A673 (cell line): ENCODE measurements at regions not wholly inside any gene's neighbourhood (a gene's known extent, or its start where the extent isn't known, plus 50 kb on each side); places are given as distances from the start of the nearest gene placed in this dataset.

Source experiments
- BruUV-seq: library from RNA; stranded (reverse); fragments of 400-500 nt; replicated peaks from 2 replicates; lab custom pipeline; 2021; lab: Mats Ljungman, UMichigan
- CTCF ChIA-PET: fragments of 300-600 bp; sonication (Branson Sonifier 250); formaldehyde crosslinking; loops from one replicate; lab custom pipeline; 2022; ENCODE audit warnings: antibody characterized with exemption; lab: Charles Lee
- POLR2A ChIA-PET: fragments of 300-600 bp; sonication (Branson Sonifier 250); formaldehyde crosslinking; loops from one replicate; lab custom pipeline; 2022; ENCODE audit warnings: antibody characterized with exemption; ENCODE audit not compliant: low non-redundant PET; lab: Charles Lee
- DNase-seq: peaks from one replicate; pipeline ENCODE4 v3.0.0-alpha.2; 2015; ENCODE audit warnings: low spot score
- H3K27ac ChIP-seq: fragments of 200-600 bp; sonication (generic); 2 replicates; pipeline ENCODE4 v1.5.1; 2016; ENCODE audit warnings: mixed run types, low read depth, mild to moderate bottlenecking, mixed read lengths, antibody characterized with exemption, low read length; ENCODE audit not compliant: poor library complexity, severe bottlenecking
- H3K27me3 ChIP-seq: fragments of 200-600 bp; sonication (generic); replicated peaks from 2 replicates; pipeline ENCODE4 v1.6.1; 2017; ENCODE audit warnings: mixed run types, low read depth, mild to moderate bottlenecking, mixed read lengths, antibody characterized with exemption, low read length; ENCODE audit not compliant: insufficient read depth, poor library complexity
- H3K36me3 ChIP-seq: fragments of 200-600 bp; sonication (generic); 2 replicates; pipeline ENCODE4 v1.6.1; 2016; ENCODE audit warnings: mixed run types, mild to moderate bottlenecking, mixed read lengths, antibody characterized with exemption, low read length; ENCODE audit not compliant: insufficient read depth, poor library complexity, severe bottlenecking
- H3K4me1 ChIP-seq: fragments of 200-600 bp; sonication (generic); 2 replicates; pipeline ENCODE4 v1.6.1; 2017; ENCODE audit warnings: mixed run types, mild to moderate bottlenecking, mixed read lengths, antibody characterized with exemption, low read length; ENCODE audit not compliant: insufficient read depth, poor library complexity, severe bottlenecking
- H3K4me3 ChIP-seq: fragments of 200-600 bp; sonication (generic); 2 replicates; pipeline ENCODE4 v1.5.1; 2016; ENCODE audit warnings: low read depth, mixed run types, mild to moderate bottlenecking, mixed read lengths, low read length; ENCODE audit not compliant: poor library complexity, severe bottlenecking
- H3K9me3 ChIP-seq: fragments of 200-600 bp; sonication (generic); 2 replicates; pipeline ENCODE4 v1.6.1; 2016; ENCODE audit warnings: mixed run types, low read depth, mild to moderate bottlenecking, mixed read lengths, antibody characterized with exemption, low read length; ENCODE audit not compliant: poor library complexity, severe bottlenecking
- CTCF ChIP-seq: fragments of 300-800, 200-600 bp; sonication (generic); conservative IDR thresholded peaks from 2 replicates; pipeline ENCODE4 v1.5.1; 2017; ENCODE audit warnings: low read depth, mild to moderate bottlenecking, antibody characterized with exemption, low read length, moderate library complexity, mixed read lengths
- EZH2 ChIP-seq: fragments of 200-600 bp; sonication (generic); IDR thresholded peaks from 2 replicates; pipeline ENCODE4 v1.6.1; 2017; ENCODE audit warnings: borderline replicate concordance, low read depth, mild to moderate bottlenecking, mixed read lengths, antibody characterized with exemption, low read length; ENCODE audit not compliant: poor library complexity, severe bottlenecking
- intact Hi-C: fragments of 100-400 bp; cut with micrococcal nuclease; formaldehyde crosslinking; loops from one replicate; pipeline ENCODE4 v1.10.0; 2022; ENCODE audit not compliant: unreplicated experiment

DNA sequence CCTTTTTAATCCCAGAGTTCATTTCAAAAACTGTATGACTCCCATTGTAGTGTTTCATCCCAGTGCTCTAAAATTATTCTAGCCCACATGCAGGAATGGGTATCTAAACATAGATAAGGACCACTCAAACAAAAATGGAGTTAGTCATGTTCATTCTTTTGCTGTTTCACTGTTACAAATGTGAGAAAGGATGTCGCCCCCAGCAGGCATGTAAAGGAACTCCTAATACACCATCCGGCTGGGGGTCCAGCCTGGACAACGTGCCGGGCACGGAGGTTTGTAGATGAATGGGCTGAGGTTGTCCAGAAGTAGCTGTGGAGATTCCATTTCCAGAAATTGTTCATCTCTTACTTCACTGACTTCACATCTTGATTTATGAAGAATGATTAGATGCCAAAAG is 101.9 kb upstream of the RAB12 start:
- Histone ChIP-seq H3K36me3 (no peaks in the 10 kb centered on the region), H3K27ac (no peak overlapping the region), H3K9me3 (no peaks in the 10 kb centered on the region), H3K4me3 (no peak overlapping the region), H3K27me3 (peaks cover 10% of the 10 kb centered on the region), H3K4me1 (no peaks in the 10 kb centered on the region)
- no peak for TF ChIP-seq EZH2
- TF ChIP-seq CTCF, result peak; percentile 60
- POLR2A ChIA-PET, result no interaction called here
- intact Hi-C loops, result no loop called here
- no TSS peak for BruUV-seq
- CTCF ChIA-PET, result no interaction called here
- peak; percentile 27 for DNase-seq

DNA sequence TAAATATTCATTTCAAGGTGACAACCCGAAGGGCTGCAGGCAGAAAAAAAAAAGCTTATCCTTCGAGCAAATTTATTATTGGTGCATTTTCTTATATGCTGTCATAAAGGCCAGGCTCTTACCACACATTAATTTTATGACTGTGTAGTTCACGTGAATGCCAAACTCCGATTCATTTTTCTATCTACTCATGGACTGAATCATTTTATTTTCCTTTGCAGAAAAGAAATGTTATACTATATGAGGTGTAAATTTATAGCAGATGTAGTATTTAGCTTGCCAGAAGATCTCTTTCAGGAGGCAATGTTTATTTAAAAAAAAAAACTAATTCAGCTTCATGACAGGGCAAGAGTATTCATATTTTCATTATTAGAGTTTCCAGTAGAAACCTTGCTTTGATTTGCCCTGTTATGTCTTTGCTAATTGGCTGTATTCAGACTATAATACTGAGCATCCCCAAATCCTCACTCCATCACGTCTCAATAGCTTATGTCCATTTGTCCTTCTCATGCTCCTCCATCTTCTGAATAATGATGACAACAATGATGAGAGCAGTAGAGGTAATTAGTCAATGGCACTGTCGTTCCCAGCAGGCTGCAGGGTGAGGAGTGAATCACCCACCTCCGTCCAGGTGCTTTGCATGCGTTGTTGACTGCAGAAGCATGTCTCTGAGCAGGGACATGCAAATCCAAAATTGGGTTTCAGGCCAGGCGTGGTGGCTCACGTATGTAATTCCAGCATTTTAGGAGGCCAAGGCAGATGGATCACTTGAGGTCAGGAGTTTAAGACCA is 101.1 kb upstream of the RAB12 start:
- ChIA-PET POLR2A (no interaction called here), CTCF (no interaction called here)
- Histone ChIP-seq H3K9me3 (no peaks in the 10 kb centered on the region), H3K36me3 (no peaks in the 10 kb centered on the region), H3K27me3 (peaks cover 7% of the 10 kb centered on the region), H3K4me3 (no peak overlapping the region), H3K4me1 (no peaks in the 10 kb centered on the region), H3K27ac (no peak overlapping the region)
- TF ChIP-seq EZH2, result no peak
- TF ChIP-seq CTCF, result no peak
- BruUV-seq, result no TSS peak
- DNase-seq, result no peak
- intact Hi-C loops, result no loop called here

GRCh38 chr18:8513249-8513648 is 96.0 kb upstream of the RAB12 start:
- Histone ChIP-seq H3K9me3 (no peaks in the 10 kb centered on the region), H3K36me3 (no peaks in the 10 kb centered on the region), H3K4me1 (no peaks in the 10 kb centered on the region), H3K27ac (no peak overlapping the region), H3K4me3 (no peak overlapping the region), H3K27me3 (peaks cover 23% of the 10 kb centered on the region)
- TF ChIP-seq EZH2 (no peak), CTCF (no peak)
- DNase-seq, result no peak
- ChIA-PET POLR2A (no interaction called here), CTCF (no interaction called here)
- intact Hi-C loops, result no loop called here
- no TSS peak for BruUV-seq
